ENCODE measurements at regions not wholly inside any gene's neighbourhood (a gene's known extent, or its start where the extent isn't known, plus 50 kb on each side); places are given as distances from the start of the nearest gene placed in this dataset.

- no peak for DNase-seq (ENCODE audit: low read depth in 1 of 2, low spot score in 1 of 2)
- in situ Hi-C loops (cut with HindIII; ENCODE audit: low pct_unique_long_range_greater_than_20kb, low sequenced_read_pairs): no loop called here
- TF ChIP-seq JUND (IDR thresholded peaks at IDR 0.05; ENCODE audit: low read depth): no peak
Measured at GRCh38 chr6:149196091-149196490, 121.4 kb upstream of the TAB2 start.

DNA sequence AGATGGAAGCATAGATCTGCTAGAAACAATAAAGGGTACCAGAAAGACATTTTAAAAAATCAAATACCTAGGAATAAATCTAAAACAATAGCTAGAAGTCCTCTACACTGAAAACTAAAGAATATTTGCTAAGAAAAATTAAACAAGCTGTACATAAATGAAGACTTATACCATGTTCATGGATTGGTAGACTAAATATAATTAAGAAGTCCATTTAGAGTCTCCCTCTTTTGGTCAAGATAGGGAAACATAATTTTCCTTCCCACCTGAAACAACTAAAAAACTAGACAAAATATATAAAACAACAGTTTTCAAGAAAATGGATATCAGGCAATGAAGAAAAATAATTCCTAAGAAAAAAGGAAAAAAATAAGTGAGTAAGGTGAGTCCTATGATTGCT, 120.0 kb upstream of the TAB2 start:
- DNase-seq (ENCODE audit: low read depth in 1 of 2, low spot score in 1 of 2): no peak
- TF ChIP-seq JUND (IDR thresholded peaks at IDR 0.05; ENCODE audit: low read depth): no peak
- in situ Hi-C loops (cut with HindIII; ENCODE audit: low pct_unique_long_range_greater_than_20kb, low sequenced_read_pairs): no loop called here

- no peak for TF ChIP-seq JUND (IDR thresholded peaks at IDR 0.05; ENCODE audit: low read depth)
- in situ Hi-C loops (cut with HindIII; ENCODE audit: low pct_unique_long_range_greater_than_20kb, low sequenced_read_pairs): no loop called here
- no peak for DNase-seq (ENCODE audit: low read depth in 1 of 2, low spot score in 1 of 2)
Measured at GRCh38 chr6:149198265-149198664, 119.2 kb upstream of the TAB2 start.

GRCh38 chr6:149200282-149200945, 117.1 kb upstream of the TAB2 start:
- in situ Hi-C loops (cut with HindIII; ENCODE audit: low pct_unique_long_range_greater_than_20kb, low sequenced_read_pairs): no loop called here
- no peak for DNase-seq (ENCODE audit: low read depth in 1 of 2, low spot score in 1 of 2)
- TF ChIP-seq JUND (IDR thresholded peaks at IDR 0.05; ENCODE audit: low read depth): no peak

DNA sequence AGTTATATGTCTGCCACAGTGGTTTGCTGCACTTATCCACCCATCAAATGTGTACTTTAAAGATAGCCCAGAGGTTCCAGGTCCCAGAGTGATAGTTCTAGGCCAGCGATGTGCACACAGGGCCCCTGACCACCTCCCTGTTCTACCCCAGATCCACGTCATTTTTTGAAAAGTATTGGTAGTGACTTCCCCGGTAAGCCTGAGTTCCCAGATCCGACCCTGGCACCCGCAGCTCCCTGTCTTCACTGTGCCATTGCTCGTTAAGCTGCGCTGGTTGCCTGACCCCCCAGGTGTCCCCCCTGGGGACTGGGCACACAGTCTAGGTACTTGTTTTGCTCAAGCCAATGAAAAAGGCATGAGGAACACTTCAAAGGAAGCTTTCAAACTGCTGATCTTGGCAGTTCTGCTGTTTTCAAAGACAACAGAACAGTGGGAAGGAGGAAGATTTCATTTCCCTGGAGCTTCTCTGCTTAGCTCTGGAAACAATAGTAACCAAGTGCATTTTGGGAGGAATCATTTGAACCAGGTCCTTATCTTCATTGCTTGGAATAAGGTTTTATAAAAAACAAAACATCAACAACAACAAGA, 116.3 kb upstream of the TAB2 start:
- in situ Hi-C loops (cut with HindIII; ENCODE audit: low pct_unique_long_range_greater_than_20kb, low sequenced_read_pairs): no loop called here
- DNase-seq (ENCODE audit: low read depth in 1 of 2, low spot score in 1 of 2): no peak
- TF ChIP-seq JUND (IDR thresholded peaks at IDR 0.05; ENCODE audit: low read depth): no peak

GRCh38 chr6:149202100-149202499, 115.4 kb upstream of the TAB2 start:
- no peak for DNase-seq (ENCODE audit: low read depth in 1 of 2, low spot score in 1 of 2)
- TF ChIP-seq JUND (IDR thresholded peaks at IDR 0.05; ENCODE audit: low read depth): no peak
- in situ Hi-C loops (cut with HindIII; ENCODE audit: low pct_unique_long_range_greater_than_20kb, low sequenced_read_pairs): no loop called here

- in situ Hi-C loops (cut with HindIII; ENCODE audit: low pct_unique_long_range_greater_than_20kb, low sequenced_read_pairs): no loop called here
- no peak for DNase-seq (ENCODE audit: low read depth in 1 of 2, low spot score in 1 of 2)
- TF ChIP-seq JUND (IDR thresholded peaks at IDR 0.05; ENCODE audit: low read depth): no peak
Measured at GRCh38 chr6:149202952-149203351, 114.6 kb upstream of the TAB2 start.

- in situ Hi-C loops (cut with HindIII; ENCODE audit: low pct_unique_long_range_greater_than_20kb, low sequenced_read_pairs): no loop called here
- TF ChIP-seq JUND (IDR thresholded peaks at IDR 0.05; ENCODE audit: low read depth): no peak
- no peak for DNase-seq (ENCODE audit: low read depth in 1 of 2, low spot score in 1 of 2)
Measured at GRCh38 chr6:149203509-149203908, 114.0 kb upstream of the TAB2 start.

- in situ Hi-C loops (cut with HindIII; ENCODE audit: low pct_unique_long_range_greater_than_20kb, low sequenced_read_pairs): no loop called here
- no peak for DNase-seq (ENCODE audit: low read depth in 1 of 2, low spot score in 1 of 2)
- no peak for TF ChIP-seq JUND (IDR thresholded peaks at IDR 0.05; ENCODE audit: low read depth)
Measured at GRCh38 chr6:149208134-149208601, 109.3 kb upstream of the TAB2 start.

DNA sequence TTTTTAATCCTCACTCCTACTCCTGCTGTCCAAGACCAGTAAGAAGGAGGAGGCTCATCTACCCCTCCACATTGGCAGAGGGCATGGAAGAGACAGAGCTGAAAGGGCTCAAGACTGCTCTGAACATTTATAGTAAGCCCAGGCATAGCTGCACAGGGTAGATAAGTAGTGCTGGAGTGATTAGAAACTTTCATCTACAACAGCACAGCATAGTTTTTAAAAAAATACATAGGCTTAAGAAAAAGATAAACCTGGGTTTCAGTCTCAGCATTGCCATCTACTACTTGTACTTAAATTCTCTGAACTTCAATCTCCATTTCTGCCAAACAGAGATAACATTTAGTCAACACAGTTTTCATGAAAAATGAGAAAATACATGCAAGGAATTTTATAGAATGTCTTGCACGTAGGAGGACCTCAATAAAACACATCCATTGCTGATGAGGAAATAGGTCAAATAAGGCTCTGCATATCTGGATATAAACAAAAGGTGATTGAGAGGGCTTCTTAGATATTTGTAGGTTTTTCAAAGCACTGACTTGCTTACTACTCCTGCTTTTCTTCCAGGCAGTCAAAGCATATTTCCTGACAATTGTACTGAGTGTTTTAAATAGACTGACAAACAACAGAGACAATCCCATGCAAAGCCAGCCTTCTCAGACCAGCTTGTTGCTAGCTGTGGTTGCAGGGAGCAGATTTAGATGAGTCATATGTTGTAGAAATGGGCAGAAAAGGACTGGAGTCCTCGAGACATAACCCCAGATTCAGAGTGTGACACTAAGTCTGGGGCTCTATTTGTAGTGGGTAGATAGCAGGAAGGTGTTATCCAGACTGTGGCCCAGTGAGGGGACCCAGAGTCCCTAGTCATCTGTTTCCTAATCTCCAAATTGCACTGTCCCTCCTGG, 107.4 kb upstream of the TAB2 start:
- in situ Hi-C loops (cut with HindIII; ENCODE audit: low pct_unique_long_range_greater_than_20kb, low sequenced_read_pairs): no loop called here
- no peak for TF ChIP-seq JUND (IDR thresholded peaks at IDR 0.05; ENCODE audit: low read depth)
- DNase-seq (ENCODE audit: low read depth in 1 of 2, low spot score in 1 of 2): no peak

DNA sequence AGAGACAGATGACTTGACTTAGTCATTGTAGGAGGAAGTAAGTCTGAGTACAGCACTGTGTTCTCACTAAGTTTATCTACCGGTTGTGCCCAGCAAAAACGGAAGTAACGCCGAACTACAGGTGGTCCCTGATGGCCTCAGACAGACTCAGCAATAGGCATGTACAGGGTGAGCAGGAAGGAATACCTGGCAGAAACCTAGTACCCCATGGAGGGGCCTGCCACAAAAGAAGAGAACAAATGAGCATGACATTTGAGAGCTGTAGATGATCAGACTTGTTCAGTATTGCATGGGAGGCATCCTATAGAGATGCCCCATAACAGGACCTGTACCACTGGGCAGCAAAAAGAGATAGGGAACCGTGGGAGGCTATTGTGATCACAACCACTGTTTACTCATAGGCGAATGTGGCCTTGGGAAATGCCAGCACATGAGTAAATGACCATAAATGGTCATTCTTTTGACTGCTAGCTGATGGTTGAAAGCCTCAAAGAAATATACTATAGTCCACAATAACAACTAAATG, 106.4 kb upstream of the TAB2 start:
- no peak for TF ChIP-seq JUND (IDR thresholded peaks at IDR 0.05; ENCODE audit: low read depth)
- DNase-seq (ENCODE audit: low read depth in 1 of 2, low spot score in 1 of 2): no peak
- in situ Hi-C loops (cut with HindIII; ENCODE audit: low pct_unique_long_range_greater_than_20kb, low sequenced_read_pairs): no loop called here

DNA sequence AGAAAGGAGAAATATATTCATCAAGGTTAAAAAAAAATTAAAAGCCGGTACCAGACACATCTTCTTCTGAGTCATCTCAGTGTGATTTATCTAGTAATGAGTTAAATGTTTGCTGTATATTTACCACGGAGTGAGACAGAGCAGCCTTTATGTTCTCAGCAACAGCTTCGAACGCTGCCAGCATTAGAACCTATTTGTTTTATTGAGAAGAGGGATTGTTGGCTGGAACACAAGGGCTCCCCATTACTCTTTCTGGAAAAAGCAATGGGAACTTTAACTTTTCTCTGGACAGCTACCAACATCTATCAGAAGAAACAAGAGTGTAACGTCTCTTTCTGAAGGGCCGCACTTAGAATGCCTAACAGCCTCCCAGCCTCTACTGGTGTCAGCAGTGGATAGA, 105.3 kb upstream of the TAB2 start:
- DNase-seq (ENCODE audit: low read depth in 1 of 2, low spot score in 1 of 2): no peak
- no peak for TF ChIP-seq JUND (IDR thresholded peaks at IDR 0.05; ENCODE audit: low read depth)
- in situ Hi-C loops (cut with HindIII; ENCODE audit: low pct_unique_long_range_greater_than_20kb, low sequenced_read_pairs): no loop called here
